ENCODE measurements at regions not wholly inside any gene's neighbourhood (a gene's known extent, or its start where the extent isn't known, plus 50 kb on each side); places are given as distances from the start of the nearest gene placed in this dataset.

DNA sequence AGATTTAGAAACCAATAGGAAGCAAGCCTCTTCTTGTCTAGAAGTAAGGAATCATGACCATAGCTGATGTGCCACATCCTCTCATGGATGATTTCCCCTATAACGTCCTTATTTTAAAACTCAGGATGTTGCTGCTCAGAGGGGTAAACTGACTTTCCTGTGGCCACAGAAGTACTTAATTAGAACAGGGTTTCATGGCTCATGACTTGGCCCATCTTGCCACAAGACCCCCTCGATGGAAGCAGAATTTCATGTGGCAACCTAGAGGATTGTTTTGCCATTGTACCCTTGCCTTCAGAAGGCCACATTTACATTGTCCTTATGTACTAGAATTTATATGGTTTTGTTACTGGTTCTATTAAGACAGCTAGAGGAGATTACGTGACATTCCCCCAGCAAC lies 173.5 kb upstream of the PELI2 start:
- no peak for DNase-seq

DNA sequence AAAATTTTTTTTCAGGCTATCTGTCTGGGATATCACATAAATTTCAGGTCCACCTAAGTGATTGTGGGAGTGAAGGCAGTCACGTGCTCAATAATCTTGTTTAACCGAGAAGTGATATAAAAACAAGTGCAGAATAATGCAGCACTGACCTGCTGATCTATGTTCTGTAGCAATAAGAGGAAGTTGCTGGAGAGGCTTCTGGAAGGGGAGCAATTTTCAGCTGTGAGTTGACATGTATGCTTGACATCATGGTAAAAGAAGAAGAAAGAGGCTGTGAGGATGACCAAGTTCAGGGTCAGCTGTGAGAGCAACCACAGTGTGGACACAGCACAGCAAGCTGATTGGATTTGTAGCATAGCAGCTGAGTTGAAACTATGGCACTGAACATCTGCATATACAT lies 172.0 kb upstream of the PELI2 start:
- DNase-seq: no peak

DNA sequence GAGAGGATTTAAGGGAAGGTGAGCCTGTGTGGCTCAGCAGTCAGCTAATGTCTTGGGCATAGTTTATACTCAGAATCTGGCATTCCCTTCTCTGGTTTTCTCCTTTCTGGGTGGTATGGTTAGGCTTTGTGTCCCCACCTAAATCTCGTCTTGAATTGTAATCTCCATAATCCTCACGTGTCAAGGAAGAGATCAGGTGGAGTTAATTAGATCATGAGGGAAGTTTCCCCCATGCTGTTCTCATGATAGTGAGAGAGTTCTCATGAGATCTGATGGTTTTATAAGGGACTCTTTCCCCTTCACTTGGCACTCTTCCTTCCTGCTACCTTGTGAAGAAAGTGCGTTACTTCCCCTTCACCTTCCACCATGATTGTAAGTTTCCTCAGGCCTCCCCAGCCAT lies 169.8 kb upstream of the PELI2 start:
- DNase-seq: no peak

DNA sequence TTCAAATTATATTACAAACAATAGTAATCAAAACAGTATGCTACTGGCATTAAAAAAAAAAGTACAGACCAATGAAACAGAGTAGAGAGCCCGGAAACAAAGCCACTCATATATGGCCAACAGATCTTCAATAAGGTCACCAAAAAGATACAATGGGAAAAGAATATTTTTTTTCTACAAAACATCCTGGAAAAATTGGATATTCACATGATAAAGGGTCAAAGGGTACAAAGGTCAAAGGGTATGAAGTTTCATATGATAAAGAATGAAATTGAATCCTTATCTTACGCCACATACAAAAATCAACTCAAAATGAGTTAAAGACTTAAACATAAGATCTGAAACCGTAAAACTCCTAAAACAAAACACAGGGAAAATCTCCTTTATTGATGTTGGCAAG lies 168.5 kb upstream of the PELI2 start:
- DNase-seq: no peak

DNA sequence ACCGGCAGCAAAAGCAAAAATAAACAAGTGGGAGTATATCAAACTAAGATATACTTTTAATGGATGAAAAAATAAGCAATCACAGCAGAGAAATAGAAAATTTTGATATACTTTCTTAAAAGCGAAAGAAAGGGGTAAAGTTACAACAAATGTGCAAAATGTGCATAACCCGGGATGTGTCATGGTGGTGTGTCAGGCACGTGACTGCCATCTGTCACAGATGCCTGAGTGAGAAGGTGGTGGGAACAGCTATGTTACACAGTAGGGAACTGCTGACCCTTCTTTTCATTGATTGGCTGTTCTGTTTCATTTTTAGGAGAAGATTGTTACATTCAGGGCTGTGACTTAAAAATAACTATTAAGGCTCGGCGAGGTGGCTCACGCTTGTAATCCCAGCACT lies 168.1 kb upstream of the PELI2 start:
- no peak for DNase-seq

GRCh38 chr14:55951341-55952206 lies 166.6 kb upstream of the PELI2 start:
- DNase-seq: no peak

DNA sequence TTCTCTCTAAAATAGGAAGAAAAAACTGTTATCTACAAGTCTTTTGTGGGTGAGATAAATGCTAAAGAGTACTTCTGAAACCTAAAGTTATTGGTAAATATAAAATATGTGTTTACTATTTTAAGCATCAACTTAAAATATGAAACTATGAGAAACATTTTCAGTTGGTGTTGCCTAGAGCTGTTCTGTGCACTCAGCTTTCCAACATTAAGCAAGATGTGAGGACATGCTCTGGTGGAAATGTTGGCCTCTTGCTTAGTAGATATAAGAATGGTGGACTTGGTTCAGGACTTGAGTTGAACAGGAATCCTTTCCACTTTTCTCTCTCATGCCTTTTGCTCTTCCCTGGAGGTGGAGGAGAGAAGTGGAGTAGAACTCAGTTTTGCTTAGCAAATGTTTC lies 164.1 kb upstream of the PELI2 start:
- DNase-seq: no peak

GRCh38 chr14:55955175-55955574 lies 163.0 kb upstream of the PELI2 start:
- DNase-seq: no peak

GRCh38 chr14:55957950-55958349 lies 160.3 kb upstream of the PELI2 start:
- DNase-seq: no peak

GRCh38 chr14:55963295-55963694 lies 154.9 kb upstream of the PELI2 start:
- no peak for DNase-seq

DNA sequence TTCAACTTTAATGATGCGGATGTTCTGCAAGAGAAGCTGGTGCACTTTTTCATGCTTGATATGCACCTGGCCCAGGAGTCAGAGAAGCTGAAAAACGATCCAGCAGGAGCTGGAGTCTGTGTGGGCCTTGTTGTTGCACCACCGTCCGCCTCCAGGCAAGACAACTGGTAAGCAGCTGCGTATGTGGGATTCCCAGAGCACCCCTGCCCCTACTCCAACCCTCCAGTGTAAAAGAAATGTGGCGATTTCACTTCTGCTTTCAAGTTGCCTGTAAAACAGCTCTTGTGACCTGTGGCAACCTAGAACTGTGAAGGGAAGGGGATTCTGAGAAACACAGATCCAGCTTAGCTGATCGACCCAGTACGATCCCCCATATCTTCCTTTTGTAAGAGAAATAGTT lies 154.1 kb upstream of the PELI2 start:
- DNase-seq: no peak

DNA sequence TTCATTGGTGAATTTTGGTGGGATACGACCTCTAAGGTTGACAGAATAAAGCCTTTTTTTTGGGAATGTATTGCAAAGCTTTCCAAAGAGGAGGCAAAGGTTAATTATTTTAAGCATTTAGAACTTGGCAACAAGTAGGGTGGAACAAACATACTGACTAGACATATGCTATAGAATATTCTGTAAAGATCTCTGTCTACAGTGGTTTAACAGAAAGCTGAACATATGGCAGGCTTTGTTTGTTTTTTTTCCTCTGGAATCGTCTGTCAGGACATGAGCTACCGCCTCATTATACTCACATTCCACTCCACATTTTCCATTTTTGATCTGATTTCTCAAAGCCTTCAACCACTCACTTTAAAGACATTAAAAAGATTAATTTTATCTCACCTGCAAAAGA lies 153.4 kb upstream of the PELI2 start:
- DNase-seq: no peak

DNA sequence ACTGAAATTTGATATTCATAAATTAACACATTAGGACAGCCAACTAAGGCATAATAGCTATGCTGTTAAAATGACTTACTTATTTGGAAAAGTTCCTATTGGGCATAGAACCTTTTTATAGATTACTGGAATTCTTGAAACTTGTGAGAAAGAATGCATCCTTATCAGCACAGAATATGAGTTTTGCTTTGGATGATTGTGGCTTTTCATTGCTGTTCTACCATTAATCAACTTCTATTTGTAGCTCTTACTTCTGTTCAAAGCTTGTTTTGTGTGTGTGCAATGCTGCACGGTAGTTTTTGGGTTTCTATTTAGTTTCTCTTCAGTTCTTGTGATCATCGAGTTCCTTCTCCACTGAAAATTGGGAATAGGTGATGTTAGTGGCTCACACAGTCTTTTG lies 152.4 kb upstream of the PELI2 start:
- DNase-seq: no peak

DNA sequence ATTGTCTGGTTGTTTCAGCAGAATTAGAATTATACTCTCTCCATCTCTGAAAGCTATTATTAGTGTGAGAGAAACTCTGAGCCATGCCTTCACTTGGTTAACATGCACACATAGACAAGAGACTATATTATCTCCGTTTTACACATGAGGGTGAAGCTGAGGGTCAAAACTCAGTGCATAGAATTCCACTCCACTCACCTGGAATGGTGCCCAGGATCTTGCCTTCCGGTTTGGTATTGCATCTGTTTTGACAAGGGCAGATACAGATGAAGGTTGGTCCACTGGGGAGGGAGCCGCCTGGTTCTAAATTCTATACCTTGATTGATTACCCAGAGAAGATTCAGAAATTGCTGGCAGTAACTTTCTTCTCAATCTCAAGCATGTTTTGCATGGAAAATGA lies 149.5 kb upstream of the PELI2 start:
- DNase-seq: no peak

DNA sequence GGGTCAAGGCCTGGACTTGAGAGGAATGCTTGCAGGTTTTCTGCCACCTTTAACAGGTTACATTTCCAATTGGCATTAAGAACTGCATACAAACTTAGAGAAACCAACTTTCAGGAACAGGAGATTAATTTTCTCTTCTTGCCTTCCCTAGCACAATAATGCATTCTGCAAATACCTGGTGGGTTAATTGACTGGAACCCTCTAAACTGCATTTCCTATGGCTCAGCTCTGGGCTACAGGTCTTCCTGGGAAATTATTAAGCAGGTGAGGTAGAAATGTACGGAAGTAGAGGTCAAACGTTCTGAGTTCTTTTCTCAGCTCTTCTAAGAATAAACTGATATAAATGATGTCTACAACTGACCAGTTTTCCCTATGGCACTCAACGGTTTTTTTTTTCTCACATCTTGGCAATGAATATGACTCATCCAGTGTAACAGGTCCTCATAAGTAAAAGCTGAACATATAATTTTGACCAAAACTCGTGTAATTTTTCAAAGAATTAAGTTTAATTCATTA lies 144.9 kb upstream of the PELI2 start:
- no peak for DNase-seq

DNA sequence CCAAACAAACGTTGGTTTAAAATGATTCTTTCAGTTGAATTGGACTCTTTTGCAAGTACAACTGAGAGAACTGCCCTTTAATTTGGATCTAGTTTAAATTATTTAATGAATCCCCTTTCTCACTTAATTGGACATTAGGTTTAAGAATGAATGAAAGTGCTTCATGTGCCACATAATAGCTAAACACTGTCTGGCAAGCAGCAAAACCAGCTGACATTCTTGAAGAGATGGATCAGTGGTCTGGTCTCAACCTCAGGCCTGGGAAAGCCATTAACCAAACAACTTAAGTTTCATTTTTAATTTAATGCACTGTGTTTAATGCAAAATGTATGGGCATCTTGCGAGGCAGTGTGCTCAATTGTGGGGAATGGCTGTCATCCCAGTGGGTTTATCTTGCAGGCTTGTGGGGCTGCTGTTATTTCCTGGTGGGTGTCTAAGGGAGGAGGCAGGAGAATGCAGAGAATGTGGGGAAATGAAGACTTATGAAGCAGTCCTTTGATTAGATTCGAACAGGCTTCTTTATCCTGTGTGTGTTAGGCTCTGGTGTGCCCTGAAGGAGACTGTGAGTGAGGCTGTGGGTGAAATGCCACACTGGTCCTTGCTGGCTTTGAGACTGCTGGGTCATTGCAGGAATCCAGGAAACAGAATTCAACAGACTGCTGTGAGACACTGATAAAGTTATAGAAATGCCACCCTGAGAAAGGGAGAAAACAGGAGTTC lies 144.1 kb upstream of the PELI2 start:
- DNase-seq: no peak

DNA sequence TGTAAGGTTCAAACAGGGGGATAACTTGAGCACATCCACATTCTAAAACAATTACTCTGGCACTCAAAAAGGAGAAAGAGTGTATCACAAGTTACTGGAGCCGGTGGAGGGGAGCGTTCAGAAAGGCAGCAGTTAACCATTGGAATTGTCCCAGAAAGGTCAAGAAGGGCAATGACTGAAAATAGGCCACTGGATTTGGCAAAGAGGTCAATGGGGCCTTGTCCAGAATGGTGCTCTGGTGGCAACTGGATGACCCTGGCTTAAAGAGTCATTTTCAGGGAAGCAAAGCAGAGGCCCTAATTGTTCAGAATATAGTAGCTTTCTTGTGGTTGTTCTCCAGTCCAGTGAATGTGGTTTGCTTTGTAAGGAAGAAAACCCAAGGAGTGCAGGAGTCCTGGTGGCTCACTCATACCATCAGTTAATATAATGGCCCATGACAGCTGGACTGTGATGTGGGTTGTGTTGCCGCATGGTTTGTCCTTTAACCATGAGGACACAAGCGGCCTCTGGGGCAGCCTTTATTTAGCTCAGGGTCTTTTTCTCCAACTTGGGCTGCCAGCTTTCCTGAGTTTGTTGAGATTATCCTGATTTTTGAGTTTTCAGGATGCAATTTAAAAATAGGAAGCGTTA lies 142.8 kb upstream of the PELI2 start:
- no peak for DNase-seq

DNA sequence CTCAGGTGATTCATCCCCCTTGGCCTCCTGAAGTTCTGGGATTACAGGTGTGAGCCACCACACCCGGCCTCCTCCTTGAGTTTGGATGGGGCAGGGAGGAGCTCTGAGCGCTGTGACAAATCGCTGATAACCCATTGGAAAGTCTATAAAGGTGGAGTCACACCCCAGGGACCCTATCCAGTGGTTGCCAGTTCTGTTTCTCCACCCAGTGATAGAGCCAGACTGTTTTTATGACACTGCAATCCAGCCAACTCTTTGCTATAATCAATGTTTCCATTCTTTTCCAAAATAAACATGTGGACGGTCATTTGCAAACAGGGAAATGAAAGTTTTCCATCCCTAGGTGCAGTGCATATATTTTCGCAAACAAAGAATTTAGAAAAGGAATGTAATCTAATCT lies 142.0 kb upstream of the PELI2 start:
- no peak for DNase-seq

DNA sequence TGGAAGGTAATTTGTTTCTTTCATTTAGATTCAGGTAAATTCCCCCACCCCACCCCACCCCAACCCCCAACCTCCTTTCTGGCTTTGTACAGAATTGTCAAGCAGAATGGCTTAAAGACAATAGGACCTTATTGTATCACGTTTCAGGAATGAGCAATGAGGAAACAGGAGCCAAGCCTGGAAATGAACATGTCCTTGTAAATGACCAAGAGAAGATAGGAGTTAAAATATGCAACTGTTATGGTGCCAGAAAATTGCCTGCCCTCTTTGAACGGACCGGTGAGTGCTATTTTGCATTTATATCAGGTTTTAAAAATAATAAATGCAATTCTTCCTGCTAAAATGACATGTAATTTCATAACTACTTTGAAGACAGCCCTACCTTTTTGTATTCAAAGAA lies 141.6 kb upstream of the PELI2 start:
- no peak for DNase-seq

DNA sequence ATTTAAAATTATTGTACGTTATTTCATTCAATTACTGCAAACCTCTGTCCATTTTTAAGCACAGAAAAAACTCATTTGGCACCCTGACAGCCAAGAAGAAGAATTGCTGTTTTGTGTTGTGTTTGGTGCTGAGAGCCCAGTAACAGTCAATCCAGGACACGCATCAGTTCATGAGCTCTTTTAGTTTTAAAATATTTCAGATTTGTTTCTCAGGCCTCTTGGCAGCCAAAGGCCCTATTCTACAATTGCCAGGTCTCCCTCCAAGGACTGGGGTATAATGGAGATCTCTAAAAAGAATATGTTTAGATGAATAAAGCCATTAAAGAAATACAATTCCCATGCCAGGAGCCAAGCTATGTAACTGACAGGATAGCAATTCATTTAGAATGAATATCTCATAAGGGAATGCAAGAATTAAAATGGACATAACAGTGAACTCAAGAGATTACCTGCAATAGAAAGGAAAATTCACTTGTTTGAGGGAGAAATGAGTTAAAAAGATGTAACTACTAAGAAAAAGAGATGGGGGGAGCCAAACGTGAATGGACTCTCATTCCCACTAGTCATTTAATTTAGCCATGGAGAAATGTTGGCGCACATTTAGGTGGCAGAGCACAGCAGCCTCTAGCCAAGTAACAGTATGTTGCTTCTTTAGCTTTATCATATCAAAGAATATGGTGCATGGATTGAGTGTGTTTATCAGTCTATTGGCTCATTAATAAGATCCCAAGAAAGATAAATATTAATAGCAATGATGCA lies 140.6 kb upstream of the PELI2 start:
- no peak for DNase-seq

GRCh38 chr14:55979096-55979495 lies 139.1 kb upstream of the PELI2 start:
- DNase-seq: no peak

DNA sequence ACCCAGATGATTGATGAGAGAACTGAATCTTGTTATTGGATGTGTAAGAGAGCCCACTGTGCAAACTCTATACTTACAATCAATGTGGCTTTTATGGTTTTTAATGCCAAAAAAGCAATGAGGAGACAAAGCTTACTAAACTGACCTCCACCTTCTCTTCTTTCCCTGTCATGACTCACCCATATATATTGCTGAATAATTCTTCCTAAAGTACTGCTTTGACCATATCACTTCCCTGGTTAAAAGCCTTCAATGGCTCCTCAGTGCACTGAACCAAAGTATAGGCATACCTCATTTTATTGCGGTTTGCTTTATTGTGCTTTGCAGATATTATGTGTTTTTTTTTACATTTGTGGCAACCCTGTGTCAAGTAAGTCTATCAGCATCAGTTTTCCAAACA lies 138.4 kb upstream of the PELI2 start:
- DNase-seq: no peak

DNA sequence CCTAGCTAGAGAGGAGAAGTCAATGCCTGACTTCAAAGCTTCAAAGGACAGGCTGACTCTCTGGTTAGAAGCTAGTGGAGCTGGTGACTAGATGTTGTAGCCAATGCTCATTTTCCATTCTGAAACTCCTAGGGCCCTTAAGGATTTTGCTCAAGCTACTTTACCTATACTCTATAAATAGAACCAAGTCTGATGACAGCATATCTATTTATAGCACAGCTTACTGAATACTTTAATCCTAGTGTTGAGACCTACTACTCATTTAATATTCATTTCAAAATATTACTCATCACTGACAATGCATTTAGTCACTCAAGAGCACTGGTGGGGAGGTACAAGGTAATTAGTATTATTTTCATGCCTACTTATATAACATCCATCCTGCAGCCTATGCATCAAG lies 137.2 kb upstream of the PELI2 start:
- no peak for DNase-seq
